OCI-LY1 (cell line): ENCODE measurements at regions not wholly inside any gene's neighbourhood (a gene's known extent, or its start where the extent isn't known, plus 50 kb on each side); places are given as distances from the start of the nearest gene placed in this dataset.

Source experiments
- H2AFZ ChIP-seq: fragments of 200-600 bp; sonication (generic), shearing (Covaris generic); 2 replicates; pipeline ENCODE4 v1.6.0; 2014; ENCODE audit warnings: antibody characterized with exemption, mild to moderate bottlenecking, low read length
- H3F3A ChIP-seq: fragments of 200-600 bp; sonication (generic), shearing (Covaris generic); 2 replicates; pipeline ENCODE4 v1.6.0; 2014; ENCODE audit warnings: mild to moderate bottlenecking, antibody characterized with exemption, low read length, moderate library complexity; ENCODE audit not compliant: insufficient read depth
- H3K27ac ChIP-seq: fragments of 200-600 bp; sonication (generic); 2 replicates; pipeline ENCODE4 v1.5.1; 2014; ENCODE audit warnings: low read length, mixed run types, mild to moderate bottlenecking, low read depth; ENCODE audit not compliant: poor library complexity, severe bottlenecking
- H3K27me3 ChIP-seq: fragments of 200-600 bp; sonication (generic); 2 replicates; pipeline ENCODE4 v1.6.0; 2014; ENCODE audit warnings: antibody characterized with exemption, mild to moderate bottlenecking, low read length, moderate library complexity; ENCODE audit not compliant: insufficient read depth
- H3K36me3 ChIP-seq: fragments of 200-600 bp; sonication (generic); 2 replicates; pipeline ENCODE4 v1.6.1; 2014; ENCODE audit warnings: mild to moderate bottlenecking, antibody characterized with exemption, low read length, moderate library complexity, mixed read lengths; ENCODE audit not compliant: insufficient read depth
- H3K4me1 ChIP-seq: fragments of 200-600 bp; sonication (generic); 2 replicates; pipeline ENCODE4 v1.5.1; 2014; ENCODE audit warnings: mild to moderate bottlenecking, low read length, moderate library complexity; ENCODE audit not compliant: insufficient read depth, severe bottlenecking
- H3K4me2 ChIP-seq: fragments of 200-600 bp; sonication (generic), shearing (Covaris generic); 2 replicates; pipeline ENCODE4 v1.6.1; 2014; ENCODE audit warnings: low read length
- H3K4me3 ChIP-seq: fragments of 200-600 bp; sonication (generic); 2 replicates; pipeline ENCODE4 v1.5.1; 2014; ENCODE audit warnings: low read length, low read depth, mild to moderate bottlenecking, mixed read lengths; ENCODE audit not compliant: poor library complexity, severe bottlenecking
- H3K79me2 ChIP-seq: fragments of 200-600 bp; shearing (Covaris generic); 2 replicates; pipeline ENCODE4 v1.6.1; 2016; ENCODE audit warnings: mixed run types, low read length, mixed read lengths; ENCODE audit not compliant: insufficient read depth
- H3K9ac ChIP-seq: fragments of 200-600 bp; sonication (generic), shearing (Covaris generic); 2 replicates; pipeline ENCODE4 v1.6.1; 2014; ENCODE audit warnings: mild to moderate bottlenecking, low read length, mixed read lengths
- H3K9me2 ChIP-seq: fragments of 200-600 bp; sonication (generic), shearing (Covaris generic); 2 replicates; pipeline ENCODE4 v1.6.1; 2014; ENCODE audit warnings: low read depth, mild to moderate bottlenecking, low read length, mixed read lengths
- H3K9me3 ChIP-seq: fragments of 200-600 bp; shearing (Covaris generic); 2 replicates; pipeline ENCODE4 v1.6.1; 2014; ENCODE audit warnings: low read length, mixed read lengths
- H4K20me1 ChIP-seq: fragments of 200-600 bp; sonication (generic), shearing (Covaris generic); 2 replicates; pipeline ENCODE4 v1.6.0; 2016; ENCODE audit warnings: mild to moderate bottlenecking, low read length; ENCODE audit not compliant: insufficient read depth
- CTCF ChIP-seq: fragments of 200-600 bp; sonication (generic), shearing (Covaris generic); IDR thresholded peaks from 2 replicates; pipeline ENCODE4 v1.5.1; 2017; ENCODE audit warnings: mild to moderate bottlenecking, antibody characterized with exemption, low read length, moderate library complexity, mixed read lengths
- EZH2 ChIP-seq: fragments of 200-600 bp; sonication (generic), shearing (Covaris generic); IDR thresholded peaks from 2 replicates; pipeline ENCODE4 v1.8.0; 2017; ENCODE audit warnings: borderline replicate concordance, mixed run types, mild to moderate bottlenecking, antibody characterized with exemption, low read length, moderate library complexity, mixed read lengths

- H3K4me1 ChIP-seq = no peaks in the 10 kb centered on the region
- no peaks in the 10 kb centered on the region for H3F3A ChIP-seq
- no peaks in the 10 kb centered on the region for H3K9me3 ChIP-seq
- H3K4me3 ChIP-seq = no peak overlapping the region
- no peak overlapping the region for H3K27ac ChIP-seq
- no peak overlapping the region for H3K4me2 ChIP-seq
- TF ChIP-seq CTCF (no peak), EZH2 (no peak)
- no peak overlapping the region for H3K9ac ChIP-seq
- no peak overlapping the region for H2AFZ ChIP-seq
- H3K27me3 ChIP-seq = no peaks in the 10 kb centered on the region
- no peaks in the 10 kb centered on the region for H3K9me2 ChIP-seq
- H3K36me3 ChIP-seq = no peaks in the 10 kb centered on the region
- no peaks in the 10 kb centered on the region for H3K79me2 ChIP-seq
- no peaks in the 10 kb centered on the region for H4K20me1 ChIP-seq
These were observed 276.2 kb downstream of the RNF144A start for GRCh38 chr2:7193457-7193856.

GRCh38 chr2:7194950-7195349, 277.7 kb downstream of the RNF144A start:
- Histone ChIP-seq H3K9me2 (no peaks in the 10 kb centered on the region), H4K20me1 (no peaks in the 10 kb centered on the region), H3K9me3 (no peaks in the 10 kb centered on the region), H3K36me3 (no peaks in the 10 kb centered on the region), H3K4me1 (no peaks in the 10 kb centered on the region), H3K4me3 (no peak overlapping the region), H3K79me2 (no peaks in the 10 kb centered on the region), H3K27ac (no peak overlapping the region), H3F3A (no peaks in the 10 kb centered on the region), H3K9ac (no peak overlapping the region), H3K27me3 (no peaks in the 10 kb centered on the region), H3K4me2 (no peak overlapping the region), H2AFZ (no peak overlapping the region)
- TF ChIP-seq CTCF (no peak), EZH2 (no peak)

- no peaks in the 10 kb centered on the region for H3K9me2 ChIP-seq
- TF ChIP-seq CTCF = no peak
- TF ChIP-seq EZH2 = no peak
- no peaks in the 10 kb centered on the region for H3K79me2 ChIP-seq
These were observed 279.7 kb downstream of the RNF144A start for GRCh38 chr2:7196883-7197282.

More at GRCh38 chr2:7196883-7197282, 279.7 kb downstream of the RNF144A start:
- no peak overlapping the region for H3K4me3 ChIP-seq
- no peak overlapping the region for H3K9ac ChIP-seq
- H3K27me3 ChIP-seq = no peaks in the 10 kb centered on the region
- no peak overlapping the region for H2AFZ ChIP-seq
- H3K4me1 ChIP-seq = no peaks in the 10 kb centered on the region
- H3K9me3 ChIP-seq = no peaks in the 10 kb centered on the region
- H4K20me1 ChIP-seq = no peaks in the 10 kb centered on the region
- H3K4me2 ChIP-seq = no peak overlapping the region
- no peaks in the 10 kb centered on the region for H3K36me3 ChIP-seq
- H3K27ac ChIP-seq = no peak overlapping the region
- no peaks in the 10 kb centered on the region for H3F3A ChIP-seq
